ENCODE measurements at regions not wholly inside any gene's neighbourhood (a gene's known extent, or its start where the extent isn't known, plus 50 kb on each side); places are given as distances from the start of the nearest gene placed in this dataset.

GRCh38 chr20:11982955-11983470 is 65.3 kb downstream of the BTBD3 start:
- TF ChIP-seq, protein P1, sequence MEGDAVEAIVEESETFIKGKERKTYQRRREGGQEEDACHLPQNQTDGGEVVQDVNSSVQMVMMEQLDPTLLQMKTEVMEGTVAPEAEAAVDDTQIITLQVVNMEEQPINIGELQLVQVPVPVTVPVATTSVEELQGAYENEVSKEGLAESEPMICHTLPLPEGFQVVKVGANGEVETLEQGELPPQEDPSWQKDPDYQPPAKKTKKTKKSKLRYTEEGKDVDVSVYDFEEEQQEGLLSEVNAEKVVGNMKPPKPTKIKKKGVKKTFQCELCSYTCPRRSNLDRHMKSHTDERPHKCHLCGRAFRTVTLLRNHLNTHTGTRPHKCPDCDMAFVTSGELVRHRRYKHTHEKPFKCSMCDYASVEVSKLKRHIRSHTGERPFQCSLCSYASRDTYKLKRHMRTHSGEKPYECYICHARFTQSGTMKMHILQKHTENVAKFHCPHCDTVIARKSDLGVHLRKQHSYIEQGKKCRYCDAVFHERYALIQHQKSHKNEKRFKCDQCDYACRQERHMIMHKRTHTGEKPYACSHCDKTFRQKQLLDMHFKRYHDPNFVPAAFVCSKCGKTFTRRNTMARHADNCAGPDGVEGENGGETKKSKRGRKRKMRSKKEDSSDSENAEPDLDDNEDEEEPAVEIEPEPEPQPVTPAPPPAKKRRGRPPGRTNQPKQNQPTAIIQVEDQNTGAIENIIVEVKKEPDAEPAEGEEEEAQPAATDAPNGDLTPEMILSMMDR (IDR thresholded peaks at IDR 0.05) = no peak
- TF ChIP-seq EZH2phosphoT487 (IDR thresholded peaks at IDR 0.05) (no peak), EZH2 (IDR thresholded peaks at IDR 0.05) (no peak)
